CD4-positive, alpha-beta T cell (primary cell): ENCODE measurements at regions not wholly inside any gene's neighbourhood (a gene's known extent, or its start where the extent isn't known, plus 50 kb on each side); places are given as distances from the start of the nearest gene placed in this dataset.

Source experiments
- ATAC-seq: fragments of 200-7000 bp; cut with Tn5 transposase; one replicate; pipeline ENCODE4 v1.10.0; 2022; ENCODE audit warnings: mild to moderate bottlenecking; ENCODE audit not compliant: poor library complexity
- CTCF ChIA-PET: fragments of 350-600 bp; sonication (Branson Sonifier 250); formaldehyde crosslinking; loops from one replicate; lab custom pipeline; 2021; ENCODE audit warnings: antibody characterized with exemption, inconsistent platforms; lab: Charles Lee
- POLR2A ChIA-PET: fragments of 350-600 bp; sonication (Branson Sonifier 250); formaldehyde crosslinking; loops from one replicate; lab custom pipeline; 2021; ENCODE audit warnings: antibody characterized with exemption, inconsistent platforms; lab: Charles Lee
- DNase-seq, 14 experiments: peaks; one replicate each; pipeline ENCODE4 v3.0.0-alpha.2; 2013 to 2020; ENCODE audit warnings: mixed read lengths in 2 of 14
- H3K27ac ChIP-seq, 2 donors: one replicate each; pipeline versions ENCODE4 v1.5.1 to v1.7.0; 2013; ENCODE audit warnings: low read length in 2 of 2, low read depth in 1 of 2, mild to moderate bottlenecking in 1 of 2
- H3K27me3 ChIP-seq, 2 experiments: 1 replicate in 1 of 2; 2 replicates in 1 of 2; pipeline versions ENCODE4 v1.6.1 to v1.7.0; 2013; ENCODE audit warnings: low read length in 2 of 2, control low read depth in 1 of 2, mild to moderate bottlenecking in 1 of 2, moderate library complexity in 1 of 2; ENCODE audit not compliant: insufficient read depth in 2 of 2, control insufficient read depth in 1 of 2
- H3K36me3 ChIP-seq: one replicate; pipeline ENCODE4 v1.6.1; 2013; ENCODE audit warnings: low read length, control low read depth; ENCODE audit not compliant: insufficient read depth
- H3K4me1 ChIP-seq: one replicate; pipeline ENCODE4 v1.6.1; 2013; ENCODE audit warnings: low read length, control low read depth; ENCODE audit not compliant: insufficient read depth
- H3K4me3 ChIP-seq: one replicate; pipeline ENCODE4 v1.5.1; 2013; ENCODE audit warnings: mild to moderate bottlenecking, low read length, moderate library complexity
- H3K9me3 ChIP-seq, 2 experiments: 1 replicate in 1 of 2; 2 replicates in 1 of 2; pipeline versions ENCODE4 v1.6.1 to v1.7.0; 2013; ENCODE audit warnings: low read length in 2 of 2, mild to moderate bottlenecking in 2 of 2, control low read depth in 1 of 2, moderate library complexity in 1 of 2; ENCODE audit not compliant: control insufficient read depth in 1 of 2, insufficient read depth in 1 of 2
- H3K27ac Mint-ChIP-seq: one replicate; pipeline ENCODE4 v1.8.0; 2020; ENCODE audit warnings: mixed read lengths
- H3K27me3 Mint-ChIP-seq: one replicate; pipeline ENCODE4 v1.8.0; 2021; ENCODE audit warnings: mixed read lengths
- H3K36me3 Mint-ChIP-seq: one replicate; pipeline ENCODE4 v1.8.0; 2021; ENCODE audit warnings: low read depth, mixed read lengths
- H3K4me1 Mint-ChIP-seq: one replicate; pipeline ENCODE4 v1.8.0; 2021; ENCODE audit warnings: low read depth, mixed read lengths
- H3K4me3 Mint-ChIP-seq: one replicate; pipeline ENCODE4 v1.8.0; 2020; ENCODE audit warnings: mild to moderate bottlenecking, mixed read lengths
- H3K9me3 Mint-ChIP-seq: one replicate; pipeline ENCODE4 v1.8.0; 2020; ENCODE audit warnings: mixed read lengths
- CTCF ChIP-seq: fragments of 200-600 bp; IDR thresholded peaks from one replicate; pipeline ENCODE4 v1.8.0; 2022; ENCODE audit warnings: antibody characterized with exemption, mild to moderate bottlenecking
- intact Hi-C, 2 experiments: fragments of 100-400 bp; cut with DNase I in 1 of 2; cut with micrococcal nuclease in 1 of 2; formaldehyde crosslinking; loops; one replicate each; pipeline versions ENCODE4 v1.15.1 to v1.9.0; 2023 to 2025; cut with DNase I, micrococcal nuclease

GRCh38 chr6:100220543-100220942 is 226.5 kb upstream of the MCHR2 start:
- no peak overlapping the region for H3K27ac Mint-ChIP-seq
- no peak overlapping the region for H3K4me3 Mint-ChIP-seq
- intact Hi-C loops: no loop called here

GRCh38 chr6:100217225-100218012 is 223.4 kb upstream of the MCHR2 start:
- no peaks in the 10 kb centered on the region for H3K4me1 Mint-ChIP-seq
- no peaks in the 10 kb centered on the region for H3K36me3 Mint-ChIP-seq
- no peak for ATAC-seq
- intact Hi-C loops: no loop called here
- ChIA-PET CTCF (no interaction called here), POLR2A (no interaction called here)
- Histone ChIP-seq H3K36me3 (no peaks in the 10 kb centered on the region), H3K9me3 (no peaks in the 10 kb centered on the region), H3K27ac (no peak overlapping the region), H3K4me3 (no peak overlapping the region), H3K27me3 (no peaks in the 10 kb centered on the region), H3K4me1 (no peaks in the 10 kb centered on the region)
- H3K27me3 Mint-ChIP-seq: peaks cover 3% of the 10 kb centered on the region
- DNase-seq: no peak
- H3K27ac Mint-ChIP-seq: no peak overlapping the region
- TF ChIP-seq CTCF: no peak
- no peak overlapping the region for H3K4me3 Mint-ChIP-seq
- H3K9me3 Mint-ChIP-seq: no peaks in the 10 kb centered on the region

More at GRCh38 chr6:100220543-100220942, 226.5 kb upstream of the MCHR2 start:
- no peaks in the 10 kb centered on the region for H3K36me3 Mint-ChIP-seq
- H3K9me3 Mint-ChIP-seq: peaks cover 2% of the 10 kb centered on the region
- POLR2A ChIA-PET: no interaction called here
- Histone ChIP-seq H3K4me3 (no peak overlapping the region), H3K27ac (no peak overlapping the region), H3K36me3 (no peaks in the 10 kb centered on the region), H3K27me3 (no peaks in the 10 kb centered on the region), H3K4me1 (no peaks in the 10 kb centered on the region), H3K9me3 (no peaks in the 10 kb centered on the region)
- CTCF ChIA-PET: no interaction called here
- H3K4me1 Mint-ChIP-seq: no peaks in the 10 kb centered on the region
- ATAC-seq (no peak), DNase-seq (no peak)
- TF ChIP-seq CTCF: no peak
- H3K27me3 Mint-ChIP-seq: peaks cover 3% of the 10 kb centered on the region

- DNase-seq (no peak), ATAC-seq (no peak)
- Histone ChIP-seq H3K4me3 (no peak overlapping the region), H3K27me3 (no peaks in the 10 kb centered on the region), H3K9me3 (no peaks in the 10 kb centered on the region), H3K4me1 (no peaks in the 10 kb centered on the region), H3K36me3 (no peaks in the 10 kb centered on the region), H3K27ac (no peak overlapping the region)
- Mint-ChIP-seq H3K9me3 (no peaks in the 10 kb centered on the region), H3K36me3 (no peaks in the 10 kb centered on the region), H3K4me1 (no peaks in the 10 kb centered on the region), H3K27me3 (peaks cover 3% of the 10 kb centered on the region), H3K4me3 (no peak overlapping the region), H3K27ac (no peak overlapping the region)
- CTCF ChIA-PET: no interaction called here
- POLR2A ChIA-PET: no interaction called here
- TF ChIP-seq CTCF: no peak
- intact Hi-C loops: no loop called here
Measured at GRCh38 chr6:100216760-100217159, 222.7 kb upstream of the MCHR2 start.
